Glomerular endothelial cell (primary cell): ENCODE measurements at regions not wholly inside any gene's neighbourhood (a gene's known extent, or its start where the extent isn't known, plus 50 kb on each side); places are given as distances from the start of the nearest gene placed in this dataset.
"Not testable (repeated sequence)": the region's sequence is repeated elsewhere in the genome, so short reads cannot be mapped to it uniquely, and the experiment has no call there.

ENCODE experiments used
- DNase-seq: peaks from one replicate; pipeline ENCODE4 v3.0.0-alpha.2; 2011; ENCODE audit warnings: low read depth, low spot score; ENCODE audit errors: extremely low read depth

- no peak for DNase-seq
These were observed 234.9 kb upstream of the GIMD1 start for GRCh38 chr4:106603471-106603870.

GRCh38 chr4:106602711-106603110 is 234.1 kb upstream of the GIMD1 start:
- no peak for DNase-seq

GRCh38 chr4:106601519-106601918 is 232.9 kb upstream of the GIMD1 start:
- DNase-seq: no peak

GRCh38 chr4:106595906-106596305 is 227.3 kb upstream of the GIMD1 start:
- DNase-seq: no peak

- no peak for DNase-seq
These were observed 225.8 kb upstream of the GIMD1 start for GRCh38 chr4:106594291-106594952.

GRCh38 chr4:106588891-106589290 is 220.3 kb upstream of the GIMD1 start:
- no peak for DNase-seq

- DNase-seq: no peak
These were observed 219.0 kb upstream of the GIMD1 start for GRCh38 chr4:106587558-106587957.

- no peak for DNase-seq
These were observed 217.4 kb upstream of the GIMD1 start for GRCh38 chr4:106585915-106586349.

- no peak for DNase-seq
These were observed 215.9 kb upstream of the GIMD1 start for GRCh38 chr4:106584337-106584989.

GRCh38 chr4:106583567-106583966 is 215.0 kb upstream of the GIMD1 start:
- DNase-seq: peak; percentile 82

- no peak for DNase-seq
These were observed 214.5 kb upstream of the GIMD1 start for GRCh38 chr4:106583108-106583507.

GRCh38 chr4:106582103-106582502 is 213.5 kb upstream of the GIMD1 start:
- DNase-seq: no peak

- DNase-seq: no peak
These were observed 210.7 kb upstream of the GIMD1 start for GRCh38 chr4:106579236-106579635.

- no peak for DNase-seq
These were observed 200.8 kb upstream of the GIMD1 start for GRCh38 chr4:106569146-106570031.

GRCh38 chr4:106565727-106566126 is 197.1 kb upstream of the GIMD1 start:
- DNase-seq: no peak

GRCh38 chr4:106563637-106564036 is 195.1 kb upstream of the GIMD1 start:
- DNase-seq: not testable (repeated sequence)

- DNase-seq: no peak
These were observed 183.1 kb upstream of the GIMD1 start for GRCh38 chr4:106551724-106552123.

- no peak for DNase-seq
These were observed 180.0 kb upstream of the GIMD1 start for GRCh38 chr4:106548446-106549044.

- DNase-seq: no peak
These were observed 177.8 kb upstream of the GIMD1 start for GRCh38 chr4:106546370-106546769.

GRCh38 chr4:106542609-106543008 is 174.0 kb upstream of the GIMD1 start:
- DNase-seq: not testable (repeated sequence)

- DNase-seq: no peak
These were observed 172.7 kb upstream of the GIMD1 start for GRCh38 chr4:106541253-106541652.
